Activated naive CD4-positive, alpha-beta T cell treated with anti-CD3 and anti-CD28 coated beads, Interleukin-2, amount 50 U/mL, for 24 hours (primary cell): ENCODE measurements at regions not wholly inside any gene's neighbourhood (a gene's known extent, or its start where the extent isn't known, plus 50 kb on each side); places are given as distances from the start of the nearest gene placed in this dataset.

Experiments
- H3K27ac Mint-ChIP-seq: one replicate; pipeline ENCODE4 v1.8.0; 2021; ENCODE audit warnings: mild to moderate bottlenecking, mixed read lengths
- H3K27me3 Mint-ChIP-seq: one replicate; pipeline ENCODE4 v1.8.0; 2021; ENCODE audit warnings: mixed read lengths
- H3K36me3 Mint-ChIP-seq: one replicate; pipeline ENCODE4 v1.8.0; 2021; ENCODE audit warnings: mixed read lengths
- H3K4me1 Mint-ChIP-seq: one replicate; pipeline ENCODE4 v1.8.0; 2021; ENCODE audit warnings: mixed read lengths
- H3K4me3 Mint-ChIP-seq: one replicate; pipeline ENCODE4 v1.8.0; 2021; ENCODE audit warnings: mild to moderate bottlenecking, mixed read lengths
- H3K9me3 Mint-ChIP-seq: one replicate; pipeline ENCODE4 v1.8.0; 2021; ENCODE audit warnings: mixed read lengths

GRCh38 chr4:41366911-41367517 is 110.3 kb downstream of the UCHL1 start:
- H3K27ac Mint-ChIP-seq: no peak overlapping the region
- no peak overlapping the region for H3K4me3 Mint-ChIP-seq
- H3K36me3 Mint-ChIP-seq: no peaks in the 10 kb centered on the region
- no peaks in the 10 kb centered on the region for H3K9me3 Mint-ChIP-seq
- peaks cover 24% of the 10 kb centered on the region for H3K27me3 Mint-ChIP-seq
- no peaks in the 10 kb centered on the region for H3K4me1 Mint-ChIP-seq

- peaks cover 9% of the 10 kb centered on the region for H3K27me3 Mint-ChIP-seq
- H3K4me1 Mint-ChIP-seq: no peaks in the 10 kb centered on the region
- H3K9me3 Mint-ChIP-seq: no peaks in the 10 kb centered on the region
- H3K36me3 Mint-ChIP-seq: no peaks in the 10 kb centered on the region
- no peak overlapping the region for H3K4me3 Mint-ChIP-seq
- no peak overlapping the region for H3K27ac Mint-ChIP-seq
Measured at GRCh38 chr4:41369680-41370079, 113.0 kb downstream of the UCHL1 start.

GRCh38 chr4:41373221-41373620 is 116.5 kb downstream of the UCHL1 start:
- Mint-ChIP-seq H3K36me3 (no peaks in the 10 kb centered on the region), H3K9me3 (no peaks in the 10 kb centered on the region), H3K27ac (no peak overlapping the region), H3K4me3 (no peak overlapping the region), H3K4me1 (no peaks in the 10 kb centered on the region), H3K27me3 (peaks cover 2% of the 10 kb centered on the region)

- Mint-ChIP-seq H3K27me3 (peaks cover 2% of the 10 kb centered on the region), H3K4me1 (no peaks in the 10 kb centered on the region), H3K27ac (no peak overlapping the region), H3K4me3 (no peak overlapping the region), H3K36me3 (no peaks in the 10 kb centered on the region), H3K9me3 (peaks cover 6% of the 10 kb centered on the region)
Measured at GRCh38 chr4:41374490-41374889, 117.8 kb downstream of the UCHL1 start.

GRCh38 chr4:41375561-41375960 is 118.8 kb downstream of the UCHL1 start:
- H3K27ac Mint-ChIP-seq: no peak overlapping the region
- peaks cover 2% of the 10 kb centered on the region for H3K27me3 Mint-ChIP-seq
- peaks cover 6% of the 10 kb centered on the region for H3K9me3 Mint-ChIP-seq
- H3K4me1 Mint-ChIP-seq: no peaks in the 10 kb centered on the region
- no peaks in the 10 kb centered on the region for H3K36me3 Mint-ChIP-seq
- H3K4me3 Mint-ChIP-seq: no peak overlapping the region

- H3K4me1 Mint-ChIP-seq: no peaks in the 10 kb centered on the region
Measured at GRCh38 chr4:41377196-41377595, 120.5 kb downstream of the UCHL1 start.

GRCh38 chr4:41379230-41379629 is 122.5 kb downstream of the UCHL1 start:
- Mint-ChIP-seq H3K27ac (no peak overlapping the region), H3K27me3 (no peaks in the 10 kb centered on the region), H3K4me1 (no peaks in the 10 kb centered on the region), H3K9me3 (peaks cover 6% of the 10 kb centered on the region), H3K4me3 (no peak overlapping the region), H3K36me3 (no peaks in the 10 kb centered on the region)

More at GRCh38 chr4:41377196-41377595, 120.5 kb downstream of the UCHL1 start:
- H3K27me3 Mint-ChIP-seq: no peaks in the 10 kb centered on the region
- H3K9me3 Mint-ChIP-seq: peaks cover 6% of the 10 kb centered on the region
- no peaks in the 10 kb centered on the region for H3K36me3 Mint-ChIP-seq
- no peak overlapping the region for H3K27ac Mint-ChIP-seq
- H3K4me3 Mint-ChIP-seq: no peak overlapping the region

GRCh38 chr4:41380511-41381157 is 123.9 kb downstream of the UCHL1 start:
- peaks cover 6% of the 10 kb centered on the region for H3K9me3 Mint-ChIP-seq
- no peak overlapping the region for H3K27ac Mint-ChIP-seq
- H3K4me1 Mint-ChIP-seq: no peaks in the 10 kb centered on the region
- H3K4me3 Mint-ChIP-seq: no peak overlapping the region
- no peaks in the 10 kb centered on the region for H3K36me3 Mint-ChIP-seq
- no peaks in the 10 kb centered on the region for H3K27me3 Mint-ChIP-seq

GRCh38 chr4:41381384-41381783 is 124.7 kb downstream of the UCHL1 start:
- Mint-ChIP-seq H3K27ac (no peak overlapping the region), H3K27me3 (no peaks in the 10 kb centered on the region), H3K9me3 (peaks cover 6% of the 10 kb centered on the region), H3K4me3 (no peak overlapping the region), H3K4me1 (no peaks in the 10 kb centered on the region), H3K36me3 (no peaks in the 10 kb centered on the region)

- Mint-ChIP-seq H3K27me3 (no peaks in the 10 kb centered on the region), H3K4me3 (no peak overlapping the region), H3K4me1 (no peaks in the 10 kb centered on the region), H3K36me3 (no peaks in the 10 kb centered on the region), H3K27ac (no peak overlapping the region), H3K9me3 (no peaks in the 10 kb centered on the region)
Measured at GRCh38 chr4:41384992-41385391, 128.3 kb downstream of the UCHL1 start.

GRCh38 chr4:41385481-41385880 is 128.8 kb downstream of the UCHL1 start:
- no peak overlapping the region for H3K27ac Mint-ChIP-seq
- H3K36me3 Mint-ChIP-seq: no peaks in the 10 kb centered on the region
- no peaks in the 10 kb centered on the region for H3K4me1 Mint-ChIP-seq
- H3K9me3 Mint-ChIP-seq: no peaks in the 10 kb centered on the region
- no peaks in the 10 kb centered on the region for H3K27me3 Mint-ChIP-seq
- H3K4me3 Mint-ChIP-seq: no peak overlapping the region

- no peak overlapping the region for H3K4me3 Mint-ChIP-seq
- H3K36me3 Mint-ChIP-seq: no peaks in the 10 kb centered on the region
- no peaks in the 10 kb centered on the region for H3K9me3 Mint-ChIP-seq
- no peaks in the 10 kb centered on the region for H3K4me1 Mint-ChIP-seq
- peaks cover under 1% of the 10 kb centered on the region for H3K27me3 Mint-ChIP-seq
- no peak overlapping the region for H3K27ac Mint-ChIP-seq
Measured at GRCh38 chr4:41388080-41388479, 131.4 kb downstream of the UCHL1 start.

- Mint-ChIP-seq H3K4me3 (no peak overlapping the region), H3K9me3 (no peaks in the 10 kb centered on the region), H3K4me1 (no peaks in the 10 kb centered on the region), H3K27ac (no peak overlapping the region), H3K27me3 (peaks cover 2% of the 10 kb centered on the region), H3K36me3 (no peaks in the 10 kb centered on the region)
Measured at GRCh38 chr4:41389356-41389755, 132.6 kb downstream of the UCHL1 start.

- peaks cover 2% of the 10 kb centered on the region for H3K27me3 Mint-ChIP-seq
- no peak overlapping the region for H3K27ac Mint-ChIP-seq
- H3K36me3 Mint-ChIP-seq: no peaks in the 10 kb centered on the region
- H3K4me3 Mint-ChIP-seq: no peak overlapping the region
- H3K9me3 Mint-ChIP-seq: no peaks in the 10 kb centered on the region
- no peaks in the 10 kb centered on the region for H3K4me1 Mint-ChIP-seq
Measured at GRCh38 chr4:41390661-41391060, 133.9 kb downstream of the UCHL1 start.

- Mint-ChIP-seq H3K4me3 (no peak overlapping the region), H3K27ac (no peak overlapping the region), H3K27me3 (peaks cover 2% of the 10 kb centered on the region), H3K36me3 (no peaks in the 10 kb centered on the region), H3K4me1 (no peaks in the 10 kb centered on the region), H3K9me3 (no peaks in the 10 kb centered on the region)
Measured at GRCh38 chr4:41391271-41391670, 134.5 kb downstream of the UCHL1 start.

GRCh38 chr4:41394481-41394894 is 137.8 kb downstream of the UCHL1 start:
- H3K4me1 Mint-ChIP-seq: no peaks in the 10 kb centered on the region
- peaks cover 5% of the 10 kb centered on the region for H3K27me3 Mint-ChIP-seq
- H3K36me3 Mint-ChIP-seq: no peaks in the 10 kb centered on the region
- H3K4me3 Mint-ChIP-seq: no peak overlapping the region
- H3K9me3 Mint-ChIP-seq: no peaks in the 10 kb centered on the region
- no peak overlapping the region for H3K27ac Mint-ChIP-seq

- H3K4me3 Mint-ChIP-seq: no peak overlapping the region
Measured at GRCh38 chr4:41396214-41396613, 139.5 kb downstream of the UCHL1 start.

More at GRCh38 chr4:41396214-41396613, 139.5 kb downstream of the UCHL1 start:
- Mint-ChIP-seq H3K27me3 (peaks cover 5% of the 10 kb centered on the region), H3K27ac (no peak overlapping the region), H3K4me1 (no peaks in the 10 kb centered on the region), H3K36me3 (no peaks in the 10 kb centered on the region), H3K9me3 (no peaks in the 10 kb centered on the region)
